C4-2B (cell line): ENCODE measurements at regions not wholly inside any gene's neighbourhood (a gene's known extent, or its start where the extent isn't known, plus 50 kb on each side); places are given as distances from the start of the nearest gene placed in this dataset.

ENCODE experiments used
- H3K27ac ChIP-seq: fragments of 450-650 bp; 2 replicates; pipeline ENCODE4 v1.5.1; 2017
- ZFX ChIP-seq: fragments of 450-650 bp; IDR thresholded peaks from 2 replicates; pipeline ENCODE4 v1.6.1; 2017
- TF ChIP-seq, protein P1 (sequence below): fragments of 450-650 bp; conservative IDR thresholded peaks from 2 replicates; pipeline ENCODE4 v1.5.1; 2017; ENCODE audit warnings: mild to moderate bottlenecking

DNA sequence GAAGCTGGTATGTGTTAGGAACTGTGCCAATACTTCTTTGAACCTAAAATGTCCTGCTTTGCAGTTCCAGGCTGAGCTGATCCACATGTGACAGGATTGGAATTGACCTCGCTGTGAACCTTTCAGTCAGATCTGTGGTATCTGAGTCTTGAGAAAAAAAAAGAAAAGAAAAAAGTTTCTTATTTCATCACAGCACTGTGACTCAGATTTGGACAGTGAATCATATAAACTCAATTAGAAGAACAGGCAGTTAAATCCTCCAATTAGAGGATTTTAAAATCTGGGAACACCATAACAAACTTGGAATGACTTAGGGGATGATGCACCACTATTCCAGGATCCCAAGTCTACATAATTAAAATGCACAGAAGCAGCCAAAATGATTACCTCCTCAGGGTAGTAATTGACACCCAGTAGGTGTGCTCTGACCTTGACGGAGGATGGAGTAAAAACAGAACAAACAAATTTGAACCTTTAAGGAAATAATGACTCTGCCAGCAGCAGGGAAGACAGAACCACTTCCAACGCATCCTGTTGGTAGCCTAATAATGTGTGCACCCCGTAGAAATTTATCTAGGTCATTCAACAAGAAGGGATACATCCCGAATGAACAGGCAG, 57.8 kb upstream of the RAI14 start:
- TF ChIP-seq ZFX = no peak
- TF ChIP-seq, protein P1, sequence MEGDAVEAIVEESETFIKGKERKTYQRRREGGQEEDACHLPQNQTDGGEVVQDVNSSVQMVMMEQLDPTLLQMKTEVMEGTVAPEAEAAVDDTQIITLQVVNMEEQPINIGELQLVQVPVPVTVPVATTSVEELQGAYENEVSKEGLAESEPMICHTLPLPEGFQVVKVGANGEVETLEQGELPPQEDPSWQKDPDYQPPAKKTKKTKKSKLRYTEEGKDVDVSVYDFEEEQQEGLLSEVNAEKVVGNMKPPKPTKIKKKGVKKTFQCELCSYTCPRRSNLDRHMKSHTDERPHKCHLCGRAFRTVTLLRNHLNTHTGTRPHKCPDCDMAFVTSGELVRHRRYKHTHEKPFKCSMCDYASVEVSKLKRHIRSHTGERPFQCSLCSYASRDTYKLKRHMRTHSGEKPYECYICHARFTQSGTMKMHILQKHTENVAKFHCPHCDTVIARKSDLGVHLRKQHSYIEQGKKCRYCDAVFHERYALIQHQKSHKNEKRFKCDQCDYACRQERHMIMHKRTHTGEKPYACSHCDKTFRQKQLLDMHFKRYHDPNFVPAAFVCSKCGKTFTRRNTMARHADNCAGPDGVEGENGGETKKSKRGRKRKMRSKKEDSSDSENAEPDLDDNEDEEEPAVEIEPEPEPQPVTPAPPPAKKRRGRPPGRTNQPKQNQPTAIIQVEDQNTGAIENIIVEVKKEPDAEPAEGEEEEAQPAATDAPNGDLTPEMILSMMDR = no peak
- no peak overlapping the region for H3K27ac ChIP-seq

DNA sequence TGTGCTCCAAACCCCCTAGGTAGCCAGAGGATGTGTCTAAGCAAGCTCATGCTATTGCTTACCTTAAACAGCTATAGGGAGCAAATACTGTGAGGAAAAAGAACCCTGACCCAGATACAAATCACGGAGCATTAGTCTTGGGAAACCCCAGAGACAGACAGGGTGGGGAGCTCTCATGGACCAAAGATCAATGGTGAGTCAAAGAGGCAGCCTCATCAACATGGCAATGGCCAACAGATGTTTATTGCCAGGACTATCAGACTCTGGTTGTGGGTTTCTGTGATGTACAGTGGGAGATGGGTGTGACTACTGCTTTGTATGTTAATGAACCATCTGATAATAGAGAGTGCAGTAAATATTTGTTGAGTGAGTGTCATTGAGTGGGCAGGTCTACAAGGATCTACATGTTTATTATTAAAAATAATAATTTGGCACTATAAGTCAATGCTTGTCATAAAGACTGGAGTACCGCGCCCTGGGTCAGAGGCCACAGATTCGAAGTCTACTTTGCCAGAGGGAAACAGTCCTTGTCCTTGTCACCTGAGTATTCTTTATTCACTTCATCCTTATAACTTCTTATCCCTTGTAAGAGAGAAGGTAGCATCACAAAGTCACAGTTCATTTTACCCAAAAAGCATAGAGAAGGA, 56.5 kb upstream of the RAI14 start:
- no peak for TF ChIP-seq ZFX
- TF ChIP-seq, protein P1 = no peak
- no peak overlapping the region for H3K27ac ChIP-seq

DNA sequence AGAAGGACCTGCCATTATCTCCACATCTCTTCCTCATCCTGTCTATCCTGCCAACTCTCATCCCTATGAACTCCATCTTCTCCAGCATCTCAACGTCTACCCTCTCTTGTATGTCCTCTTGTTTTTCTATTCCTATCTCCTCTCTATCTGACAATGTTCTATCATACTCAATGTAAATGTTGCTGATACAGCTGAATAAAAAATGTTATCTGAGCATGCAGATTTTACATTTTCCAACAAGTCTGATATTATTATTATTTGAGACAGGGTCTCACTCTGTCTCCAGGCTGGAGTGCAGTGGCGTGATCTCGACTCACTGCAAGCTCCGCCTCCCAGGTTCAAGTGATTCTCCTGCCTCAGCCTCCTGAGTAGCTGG, 56.0 kb upstream of the RAI14 start:
- TF ChIP-seq, protein P1 = no peak
- no peak overlapping the region for H3K27ac ChIP-seq

DNA sequence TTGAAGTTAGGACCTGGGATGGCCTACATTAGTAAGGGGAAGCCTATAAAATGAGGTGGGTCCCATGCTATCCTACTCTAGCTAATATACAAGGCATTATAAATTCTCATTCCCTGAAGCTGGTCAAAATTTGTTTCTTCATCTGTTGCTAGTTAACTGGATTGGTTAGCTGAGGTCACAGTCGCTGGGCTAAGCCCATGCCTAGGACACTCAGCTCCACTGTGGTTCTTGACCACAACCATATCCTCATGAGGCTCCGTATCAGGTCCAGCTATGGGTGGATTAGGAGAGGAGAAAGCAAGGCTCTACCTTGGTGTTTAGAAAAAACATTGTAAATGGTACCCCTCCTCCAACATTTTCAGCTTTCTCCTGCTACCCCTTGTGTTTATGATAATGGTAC, 52.8 kb upstream of the RAI14 start:
- TF ChIP-seq, protein P1 = no peak
- TF ChIP-seq ZFX = no peak

DNA sequence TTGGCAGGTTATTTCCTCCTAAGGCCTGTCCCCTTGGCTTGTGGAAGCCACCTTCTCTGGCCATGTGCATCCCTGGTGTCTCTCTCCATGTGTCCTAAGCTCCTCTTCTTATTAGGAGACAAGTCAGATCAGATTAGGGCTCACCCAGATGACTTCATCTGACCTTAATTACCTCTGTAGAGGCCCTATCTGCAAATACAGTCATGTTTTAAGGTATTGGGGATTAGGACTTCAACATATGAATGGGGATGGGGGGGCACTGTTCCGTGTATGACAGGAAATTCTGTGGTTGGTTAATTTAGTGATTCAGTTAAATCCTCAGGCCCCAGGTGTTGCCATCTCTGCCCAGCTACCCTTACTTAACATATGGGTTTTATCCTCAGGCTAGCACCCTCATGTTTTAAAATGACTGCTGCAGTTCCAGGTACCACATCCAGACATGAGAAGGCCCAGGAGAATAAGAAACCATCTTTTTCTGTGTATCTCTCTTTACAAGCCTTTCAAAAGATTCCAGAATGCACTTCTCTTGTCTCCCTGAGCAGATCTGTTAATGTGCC, 51.9 kb upstream of the RAI14 start:
- TF ChIP-seq ZFX = no peak
- no peak overlapping the region for H3K27ac ChIP-seq

More for the DNA sequence above, 52.8 kb upstream of the RAI14 start:
- no peak overlapping the region for H3K27ac ChIP-seq

DNA sequence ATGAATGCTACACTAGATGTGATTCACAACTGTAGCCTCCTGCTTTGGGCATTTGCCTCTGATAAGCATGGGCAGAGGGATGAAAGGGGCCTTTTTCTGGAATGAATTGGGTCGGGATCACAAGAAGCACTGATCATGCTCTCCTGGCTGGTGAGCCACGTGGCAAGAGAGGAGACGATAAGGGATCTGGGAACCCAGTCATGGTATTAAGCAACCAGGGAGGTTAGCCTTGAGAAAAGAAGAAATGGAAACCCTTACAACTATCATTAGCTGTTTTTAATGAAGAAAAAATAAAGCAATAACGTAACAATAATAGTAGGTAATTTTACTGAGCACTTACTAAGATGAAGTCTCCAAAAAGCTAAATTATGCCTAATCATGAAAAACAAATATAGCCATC, 50.0 kb upstream of the RAI14 start:
- no peak for TF ChIP-seq ZFX
- TF ChIP-seq, protein P1 = no peak

More for the DNA sequence above, 50.0 kb upstream of the RAI14 start:
- no peak overlapping the region for H3K27ac ChIP-seq
